ENCODE measurements at regions not wholly inside any gene's neighbourhood (a gene's known extent, or its start where the extent isn't known, plus 50 kb on each side); places are given as distances from the start of the nearest gene placed in this dataset.

GRCh38 chr5:106200971-106201370 is 1469.8 kb downstream of the EFNA5 start:
- H3K27ac ChIP-seq = no peak overlapping the region
- no peak overlapping the region for H3K4me3 ChIP-seq
- no peaks in the 10 kb centered on the region for H3K9me3 ChIP-seq
- no peaks in the 10 kb centered on the region for H3K27me3 ChIP-seq
- intact Hi-C loops (cut with DNase I; ENCODE audit: low total_unique reads) = no loop called here
- no peaks in the 10 kb centered on the region for H3K4me1 ChIP-seq
- in situ Hi-C loops (cut with MboI; ENCODE audit: low sequenced_read_pairs in 4 of 4) = no loop called here
- ATAC-seq (no peak), DNase-seq (no peak)
- H3K36me3 ChIP-seq = no peaks in the 10 kb centered on the region
- TF ChIP-seq POLR2A (IDR thresholded peaks at IDR 0.05) = no peak
- no peak for TF ChIP-seq CTCF (IDR thresholded peaks at IDR 0.05 in 4 of 5, conservative IDR thresholded peaks at IDR 0.05 in 1 of 5)

- Histone ChIP-seq H3K27ac (no peak overlapping the region), H3K27me3 (no peaks in the 10 kb centered on the region), H3K36me3 (no peaks in the 10 kb centered on the region), H3K4me3 (no peak overlapping the region), H3K4me1 (no peaks in the 10 kb centered on the region), H3K9me3 (no peaks in the 10 kb centered on the region)
- no peak for DNase-seq
- in situ Hi-C loops (cut with MboI; ENCODE audit: low sequenced_read_pairs in 4 of 4) (no loop called here), intact Hi-C loops (cut with DNase I; ENCODE audit: low total_unique reads) (no loop called here)
- ATAC-seq = no peak
- TF ChIP-seq POLR2A (IDR thresholded peaks at IDR 0.05) (no peak), CTCF (IDR thresholded peaks at IDR 0.05 in 4 of 5, conservative IDR thresholded peaks at IDR 0.05 in 1 of 5) (no peak)
Observed at GRCh38 chr5:106195679-106196474, 1474.9 kb downstream of the EFNA5 start.

- no peak overlapping the region for H3K4me3 ChIP-seq
- DNase-seq = no peak
- ATAC-seq = no peak
Observed at GRCh38 chr5:106189121-106189809, 1481.5 kb downstream of the EFNA5 start.

GRCh38 chr5:106185661-106186081 is 1485.1 kb downstream of the EFNA5 start:
- H3K4me3 ChIP-seq = no peak overlapping the region
- H3K36me3 ChIP-seq = no peaks in the 10 kb centered on the region
- no peak for TF ChIP-seq POLR2A (IDR thresholded peaks at IDR 0.05)
- TF ChIP-seq CTCF (IDR thresholded peaks at IDR 0.05 in 4 of 5, conservative IDR thresholded peaks at IDR 0.05 in 1 of 5) = no peak
- H3K27ac ChIP-seq = no peak overlapping the region
- H3K9me3 ChIP-seq = no peaks in the 10 kb centered on the region
- ATAC-seq = no peak
- no peak for DNase-seq
- intact Hi-C loops (cut with DNase I; ENCODE audit: low total_unique reads) = no loop called here
- no peaks in the 10 kb centered on the region for H3K4me1 ChIP-seq
- no peaks in the 10 kb centered on the region for H3K27me3 ChIP-seq
- in situ Hi-C loops (cut with MboI; ENCODE audit: low sequenced_read_pairs in 4 of 4) = no loop called here

More at GRCh38 chr5:106189121-106189809, 1481.5 kb downstream of the EFNA5 start:
- no peak overlapping the region for H3K27ac ChIP-seq
- H3K9me3 ChIP-seq = no peaks in the 10 kb centered on the region
- H3K27me3 ChIP-seq = no peaks in the 10 kb centered on the region
- H3K36me3 ChIP-seq = no peaks in the 10 kb centered on the region
- TF ChIP-seq CTCF (IDR thresholded peaks at IDR 0.05 in 4 of 5, conservative IDR thresholded peaks at IDR 0.05 in 1 of 5) = no peak
- TF ChIP-seq POLR2A (IDR thresholded peaks at IDR 0.05) = no peak
- no peaks in the 10 kb centered on the region for H3K4me1 ChIP-seq
- intact Hi-C loops (cut with DNase I; ENCODE audit: low total_unique reads) (no loop called here), in situ Hi-C loops (cut with MboI; ENCODE audit: low sequenced_read_pairs in 4 of 4) (no loop called here)
